Esophagus mucosa (tissue), 1 donor: ENCODE measurements at regions not wholly inside any gene's neighbourhood (a gene's known extent, or its start where the extent isn't known, plus 50 kb on each side); places are given as distances from the start of the nearest gene placed in this dataset.

Experiments used
- ATAC-seq: fragments of 200-7000 bp; cut with Tn5 transposase; one replicate; pipeline ENCODE4 v1.9.1; 2020
- donor health status: DM: yes; HTN: yes; CAD: no.

- ATAC-seq: no peak
Measured at GRCh38 chr6:169045486-169045885, 208.2 kb downstream of the THBS2 start.

- no peak for ATAC-seq
Measured at GRCh38 chr6:169044381-169045230, 209.0 kb downstream of the THBS2 start.

- no peak for ATAC-seq
Measured at GRCh38 chr6:169042061-169042460, 211.6 kb downstream of the THBS2 start.

GRCh38 chr6:169041078-169041477 lies 212.6 kb downstream of the THBS2 start:
- no peak for ATAC-seq

GRCh38 chr6:169038691-169039090 lies 215.0 kb downstream of the THBS2 start:
- no peak for ATAC-seq

- ATAC-seq: no peak
Measured at GRCh38 chr6:169035385-169036240, 218.0 kb downstream of the THBS2 start.

- no peak for ATAC-seq
Measured at GRCh38 chr6:169034516-169035167, 219.0 kb downstream of the THBS2 start.

- ATAC-seq: no peak
Measured at GRCh38 chr6:169029861-169030260, 223.8 kb downstream of the THBS2 start.

GRCh38 chr6:169028343-169028742 lies 225.3 kb downstream of the THBS2 start:
- peak; percentile 68 for ATAC-seq

- ATAC-seq: no peak
Measured at GRCh38 chr6:169026175-169026574, 227.5 kb downstream of the THBS2 start.

- ATAC-seq: no peak
Measured at GRCh38 chr6:169024047-169024660, 229.5 kb downstream of the THBS2 start.

- ATAC-seq: no peak
Measured at GRCh38 chr6:169023161-169023874, 230.3 kb downstream of the THBS2 start.

- ATAC-seq: no peak
Measured at GRCh38 chr6:169022079-169022478, 231.6 kb downstream of the THBS2 start.

GRCh38 chr6:169020821-169021220 lies 232.8 kb downstream of the THBS2 start:
- no peak for ATAC-seq

- ATAC-seq: peak; percentile 66
Measured at GRCh38 chr6:169019727-169020491, 233.7 kb downstream of the THBS2 start.

GRCh38 chr6:169019111-169019510 lies 234.5 kb downstream of the THBS2 start:
- ATAC-seq: no peak

- no peak for ATAC-seq
Measured at GRCh38 chr6:169016758-169017157, 236.9 kb downstream of the THBS2 start.

- ATAC-seq: no peak
Measured at GRCh38 chr6:169014211-169015197, 239.1 kb downstream of the THBS2 start.

- no peak for ATAC-seq
Measured at GRCh38 chr6:169009628-169010027, 244.0 kb downstream of the THBS2 start.
